Tongue (tissue), 1 donor: ENCODE measurements at regions not wholly inside any gene's neighbourhood (a gene's known extent, or its start where the extent isn't known, plus 50 kb on each side); places are given as distances from the start of the nearest gene placed in this dataset.

ENCODE experiments used
- DNase-seq: peaks from one replicate; pipeline ENCODE4 v3.0.0-alpha.2; 2015

DNA sequence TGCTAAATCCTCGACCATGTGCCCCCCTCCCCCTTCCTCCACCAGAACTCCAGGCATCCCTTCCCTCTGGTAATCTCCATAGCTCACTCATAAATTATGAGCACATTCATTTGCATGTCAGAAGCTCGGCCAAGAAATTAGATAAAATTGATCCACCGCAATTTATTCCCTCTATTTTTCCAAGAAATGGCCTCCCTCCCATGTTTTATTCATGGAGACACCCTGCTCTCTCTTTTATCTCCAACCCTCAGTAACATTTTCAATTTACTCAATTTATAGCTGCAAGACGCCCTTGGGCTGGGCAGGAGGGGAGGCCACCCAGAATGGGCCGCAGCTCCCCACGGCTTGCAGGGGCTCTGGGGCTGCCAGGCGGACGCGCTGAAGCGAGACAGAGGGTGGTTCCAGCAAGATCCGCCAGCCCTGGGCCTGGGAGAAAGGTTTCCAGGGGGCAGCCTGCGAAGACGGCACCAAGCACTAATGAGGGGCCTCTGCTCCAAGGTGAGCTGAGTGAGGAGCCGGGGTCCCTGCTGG lies 54.7 kb upstream of the ZNF423 start:
- DNase-seq: no peak

DNA sequence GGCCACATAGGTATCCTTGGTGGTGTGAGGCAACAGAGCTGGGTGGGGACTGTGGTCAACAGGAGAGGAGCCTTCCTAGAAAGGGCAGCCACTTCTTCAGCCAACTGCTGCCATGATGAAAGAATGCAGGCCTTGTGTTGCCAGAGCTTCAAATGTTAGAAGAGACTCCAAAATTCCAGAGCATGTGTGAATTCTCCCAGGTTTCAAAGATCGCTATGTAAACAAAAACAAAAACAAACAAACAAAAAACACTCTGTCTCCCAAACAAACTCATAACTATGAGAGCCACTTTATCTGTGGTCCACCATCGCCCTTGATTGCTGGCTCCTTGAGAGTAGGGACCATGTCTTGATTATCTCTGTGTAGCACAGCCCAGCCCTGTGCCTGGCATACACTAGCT lies 55.5 kb upstream of the ZNF423 start:
- no peak for DNase-seq

DNA sequence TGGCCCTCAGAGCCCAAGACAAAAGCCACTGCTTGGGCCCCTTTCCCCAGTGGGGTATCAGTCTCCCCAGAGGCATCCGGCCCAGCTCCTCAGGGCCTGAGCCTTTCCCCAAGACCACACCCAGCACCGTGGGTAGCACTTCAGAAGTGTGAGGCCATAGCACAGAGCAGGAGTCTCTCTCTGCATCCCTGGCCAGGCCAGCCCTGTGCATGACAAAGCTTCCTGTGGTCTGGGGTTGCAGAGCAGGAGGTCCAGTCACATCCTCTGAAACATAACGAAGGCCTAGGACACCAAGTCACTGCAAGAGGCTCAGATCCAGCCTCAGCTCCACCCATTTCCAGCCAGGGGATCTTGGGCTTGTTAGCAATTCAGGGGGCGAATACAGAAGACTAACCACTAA lies 56.8 kb upstream of the ZNF423 start:
- no peak for DNase-seq

DNA sequence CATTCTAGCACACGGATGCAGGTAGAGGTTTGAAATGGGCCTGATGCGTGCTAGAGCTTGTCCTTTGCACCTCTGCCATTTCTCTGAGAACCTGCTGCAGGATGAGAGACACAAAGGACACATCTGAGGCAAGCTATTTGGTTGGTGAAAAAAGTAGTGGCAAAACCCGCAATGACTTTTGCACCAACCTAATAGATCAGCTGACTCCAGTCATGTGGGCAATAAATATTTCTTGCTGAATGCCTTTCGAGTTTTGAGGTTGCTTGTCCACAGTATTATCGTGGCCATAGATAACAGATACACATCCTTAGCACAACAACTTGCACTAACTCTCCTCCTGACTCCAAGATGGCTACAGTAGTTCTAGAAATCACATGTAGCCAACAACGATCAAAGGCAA lies 57.8 kb upstream of the ZNF423 start:
- no peak for DNase-seq

DNA sequence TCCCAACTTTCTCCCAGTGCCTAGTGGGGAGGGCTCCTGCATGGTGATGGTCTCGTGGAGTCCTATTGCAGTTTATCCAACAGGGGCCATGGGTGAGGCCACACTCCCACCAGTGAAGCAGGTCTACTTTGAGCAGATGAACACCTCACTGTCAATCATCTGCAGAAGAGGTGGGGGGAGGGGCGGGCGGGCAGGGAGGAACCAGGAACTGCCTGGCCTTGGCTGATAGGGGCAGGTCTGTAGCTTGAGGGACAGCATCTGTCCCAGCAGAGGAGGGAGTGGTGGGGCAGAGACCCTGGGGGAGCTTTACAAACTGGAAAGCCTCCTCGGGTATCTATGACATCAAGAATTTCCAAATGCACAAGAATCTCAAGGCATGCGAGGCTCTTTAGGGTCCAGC lies 58.7 kb upstream of the ZNF423 start:
- DNase-seq: no peak

DNA sequence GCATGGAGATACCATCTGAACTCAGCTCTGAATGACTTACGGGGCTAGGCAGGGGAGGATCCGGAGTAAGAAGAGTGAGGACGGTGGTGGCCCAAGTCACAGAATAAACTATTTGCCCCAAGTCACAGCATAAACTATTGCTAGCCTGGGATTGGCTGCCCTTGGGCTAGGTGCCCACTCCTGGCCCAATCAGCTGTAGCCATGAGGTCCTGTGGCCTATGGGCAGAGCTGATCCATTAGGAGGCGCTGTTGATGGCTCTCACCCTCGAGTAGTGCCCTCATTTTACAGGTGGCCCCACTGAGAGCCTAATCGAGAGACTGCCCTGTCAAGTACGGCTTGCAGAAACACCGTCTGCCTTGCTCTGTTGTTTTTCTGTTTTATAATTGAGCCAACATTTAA lies 62.3 kb upstream of the ZNF423 start:
- DNase-seq: no peak

DNA sequence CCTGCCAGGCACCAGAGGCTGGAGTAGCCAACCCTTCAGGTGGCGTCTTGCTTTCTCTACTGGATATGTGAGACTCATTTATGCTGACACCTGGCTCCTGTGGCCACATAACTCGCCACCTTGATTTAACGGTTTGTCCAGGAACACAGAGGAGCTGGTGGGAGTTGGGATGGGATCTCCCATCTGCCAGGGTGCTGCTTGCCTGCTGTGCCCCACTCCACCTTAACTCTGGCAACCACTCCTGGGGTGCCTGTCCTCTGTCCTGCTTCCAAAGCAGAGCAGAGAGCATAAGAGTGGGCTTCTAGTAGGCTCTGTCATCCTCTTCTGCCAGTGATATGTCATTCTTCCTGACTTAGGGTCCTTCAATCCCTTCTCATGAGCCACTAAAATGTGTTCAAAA lies 63.4 kb upstream of the ZNF423 start:
- DNase-seq: no peak

DNA sequence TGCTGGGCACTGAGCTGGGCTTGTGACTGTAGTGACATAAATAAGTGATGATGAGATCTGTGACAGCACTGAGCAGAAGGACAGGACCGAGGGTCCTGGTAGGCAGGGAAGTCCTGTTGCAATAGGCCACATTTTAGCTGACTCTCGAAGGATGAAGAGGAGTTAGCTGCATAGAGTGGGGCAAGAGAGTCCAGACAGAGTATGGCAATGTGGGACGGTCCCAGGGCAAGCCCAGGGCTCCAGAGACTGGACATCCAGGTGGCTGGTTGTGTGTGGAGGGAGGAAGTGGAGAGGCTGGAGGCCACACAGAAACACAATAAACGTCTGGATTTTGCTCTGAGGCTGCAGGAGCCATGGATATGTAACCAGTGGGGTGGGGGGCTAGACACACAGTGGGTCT lies 64.5 kb upstream of the ZNF423 start:
- DNase-seq: no peak

DNA sequence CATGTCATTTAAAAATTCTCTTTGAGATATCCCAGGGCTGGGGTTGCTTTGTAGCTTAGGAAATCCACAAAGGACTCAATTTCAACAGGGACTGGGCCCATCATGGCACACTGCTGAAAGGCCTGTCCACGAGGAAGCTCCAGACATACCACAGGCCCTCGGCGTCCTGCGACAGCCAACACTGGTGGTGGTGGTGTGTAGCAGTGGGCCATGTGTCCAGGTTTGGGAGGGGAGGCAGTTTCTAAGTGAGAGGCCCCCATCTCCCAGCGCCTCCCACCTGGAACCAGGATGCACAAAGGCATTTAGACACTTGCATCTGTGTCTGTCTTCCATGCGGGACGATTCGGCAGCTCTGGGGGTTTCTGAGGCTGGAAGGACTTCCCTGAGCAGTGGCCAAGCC lies 65.2 kb upstream of the ZNF423 start:
- DNase-seq: no peak

DNA sequence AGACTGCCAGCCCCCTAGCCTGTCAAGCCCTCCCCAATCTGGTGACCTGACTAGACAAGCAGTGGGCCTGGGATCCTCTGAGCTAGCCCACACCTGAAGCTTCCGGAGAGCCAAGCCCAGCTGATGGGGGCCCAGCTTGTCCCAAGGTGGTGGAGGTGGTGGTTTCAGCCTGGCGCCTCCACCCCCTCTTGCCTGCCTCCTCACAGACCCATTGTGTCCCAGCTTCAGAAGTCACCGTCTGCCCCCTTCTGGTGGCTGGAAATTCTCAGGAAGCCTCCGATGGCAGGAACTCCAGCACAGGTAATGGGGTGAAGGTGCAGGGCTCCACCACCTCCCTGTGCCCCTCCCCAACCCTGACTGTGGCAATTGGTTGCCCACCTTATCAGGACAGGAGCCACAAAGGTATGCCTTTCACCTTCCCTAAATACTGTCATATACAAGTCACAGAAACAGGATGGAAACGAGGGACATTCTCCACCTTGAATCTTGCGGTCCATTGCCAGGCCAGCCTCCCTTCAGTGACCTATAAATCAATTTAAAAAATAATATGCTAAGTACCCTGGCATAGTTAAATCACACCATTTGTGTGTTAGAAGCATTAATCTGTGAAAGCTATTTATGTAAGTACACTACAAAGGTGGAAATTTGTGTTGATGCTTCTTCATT lies 66.0 kb upstream of the ZNF423 start:
- DNase-seq: peak; percentile 88

DNA sequence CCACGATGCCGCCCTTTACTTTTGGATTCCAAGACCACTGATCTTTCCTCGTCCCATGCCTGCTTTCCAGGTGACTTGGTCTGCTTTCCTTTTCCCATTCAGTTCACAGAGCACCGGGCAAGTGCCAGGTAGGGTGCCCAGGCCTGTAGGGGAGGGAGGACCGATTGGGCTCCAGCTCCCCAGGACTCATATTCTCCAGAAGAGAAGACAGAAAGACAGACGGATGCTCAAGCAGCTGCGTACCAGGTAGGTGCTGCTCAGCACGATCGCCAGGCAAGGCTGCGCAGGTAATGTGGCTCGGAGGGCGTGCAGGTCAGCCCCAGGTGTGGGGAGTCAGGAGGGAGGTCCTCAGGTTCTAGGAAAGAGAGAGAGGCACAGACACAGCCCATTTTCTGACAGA lies 67.5 kb upstream of the ZNF423 start:
- DNase-seq: no peak

DNA sequence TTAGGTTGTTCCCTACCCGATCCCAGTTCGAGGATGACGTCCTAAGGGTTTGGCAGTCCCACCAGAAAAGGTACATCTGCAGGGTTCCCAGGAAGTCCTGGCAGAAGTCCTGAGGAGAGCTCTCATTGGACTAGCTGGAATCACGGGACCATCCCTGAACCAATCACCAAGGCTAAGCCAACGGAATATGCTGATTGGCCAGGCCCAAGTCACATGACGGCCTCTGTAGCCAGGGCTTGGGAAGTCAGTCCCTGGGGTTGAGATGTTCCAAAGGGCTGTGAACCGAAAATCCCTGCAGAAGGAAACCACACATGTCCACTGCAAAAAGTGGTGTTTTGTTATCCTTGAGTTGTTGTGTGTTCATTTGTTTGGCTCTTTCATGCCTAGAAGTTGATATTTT lies 68.2 kb upstream of the ZNF423 start:
- no peak for DNase-seq

DNA sequence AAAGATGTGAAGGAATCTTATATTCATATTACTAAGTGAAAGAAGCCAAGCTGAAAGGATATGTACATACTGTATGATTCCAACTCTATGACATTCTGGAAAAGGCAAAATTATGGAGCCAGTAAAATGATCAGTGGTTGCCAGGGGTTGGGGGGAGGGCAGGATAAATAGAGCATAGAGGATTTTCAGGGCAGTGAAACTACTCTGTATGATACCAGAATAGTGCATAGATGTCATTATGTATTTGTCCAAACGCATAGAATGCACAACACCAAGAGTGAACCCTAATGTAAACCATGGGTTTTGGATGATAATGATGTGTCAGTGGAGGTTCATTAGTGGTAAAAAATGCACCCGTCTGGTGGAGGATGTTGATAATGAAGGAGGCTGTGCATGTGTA lies 71.0 kb upstream of the ZNF423 start:
- no peak for DNase-seq

DNA sequence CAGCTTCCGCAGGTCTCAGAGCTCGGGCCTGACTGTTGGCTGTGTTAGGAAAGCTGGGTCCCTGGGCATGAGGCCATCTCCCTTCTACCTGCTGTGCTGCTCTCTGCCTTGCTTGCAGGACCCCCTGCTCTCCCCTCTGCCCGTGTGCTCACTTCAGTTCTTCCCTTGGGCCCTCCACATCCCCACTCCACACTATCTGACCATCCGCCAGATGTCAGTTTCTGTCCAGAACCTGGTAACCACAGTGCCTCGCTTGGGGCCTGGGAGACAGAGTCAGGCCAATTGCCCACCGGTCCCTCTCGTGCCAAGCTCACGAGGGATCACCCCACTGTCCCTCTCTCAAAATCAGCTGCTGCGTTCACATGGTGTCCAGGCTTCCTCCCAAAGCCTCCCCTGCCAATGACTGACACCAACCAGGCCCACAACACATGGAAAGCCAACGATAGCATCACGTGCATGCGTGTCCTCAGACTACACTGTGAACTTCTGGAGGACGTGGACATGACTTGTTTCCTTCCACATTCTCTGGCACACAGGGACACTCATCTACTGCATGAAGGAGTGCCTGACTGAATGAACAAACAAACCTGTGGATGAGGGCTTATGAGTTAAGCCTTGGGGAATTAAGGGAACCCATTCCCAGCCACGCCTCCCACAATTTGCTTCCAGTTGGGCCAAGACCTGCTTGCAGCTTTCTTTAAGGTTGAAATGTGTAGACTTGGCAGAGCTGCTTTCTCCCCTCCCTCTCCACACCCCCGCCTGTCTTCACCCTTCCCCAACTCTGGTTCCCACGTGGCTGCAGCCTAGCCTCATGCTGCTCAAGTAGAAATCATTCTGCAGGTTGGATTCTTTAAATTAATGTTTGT lies 72.5 kb upstream of the ZNF423 start:
- DNase-seq: peak; percentile 78

DNA sequence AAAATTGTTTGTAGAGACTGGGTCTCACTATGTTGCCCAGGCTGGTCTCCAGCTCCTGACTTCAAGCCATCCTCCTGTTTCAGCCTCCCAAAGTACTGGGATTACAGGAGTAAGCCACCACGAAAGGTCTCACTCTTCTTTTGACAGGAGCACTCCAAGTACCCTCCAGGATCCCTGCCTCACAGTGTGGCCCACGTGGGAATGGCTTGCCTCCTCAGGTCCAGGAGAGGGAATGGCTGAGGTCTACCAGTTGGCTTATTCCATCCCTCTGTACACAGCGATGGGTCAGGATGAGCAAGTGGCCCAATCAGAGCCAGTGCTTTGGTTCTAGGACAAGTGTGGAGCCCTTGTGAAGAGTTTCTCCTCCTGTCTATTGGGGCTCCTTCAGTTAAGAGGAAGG lies 73.7 kb upstream of the ZNF423 start:
- no peak for DNase-seq

DNA sequence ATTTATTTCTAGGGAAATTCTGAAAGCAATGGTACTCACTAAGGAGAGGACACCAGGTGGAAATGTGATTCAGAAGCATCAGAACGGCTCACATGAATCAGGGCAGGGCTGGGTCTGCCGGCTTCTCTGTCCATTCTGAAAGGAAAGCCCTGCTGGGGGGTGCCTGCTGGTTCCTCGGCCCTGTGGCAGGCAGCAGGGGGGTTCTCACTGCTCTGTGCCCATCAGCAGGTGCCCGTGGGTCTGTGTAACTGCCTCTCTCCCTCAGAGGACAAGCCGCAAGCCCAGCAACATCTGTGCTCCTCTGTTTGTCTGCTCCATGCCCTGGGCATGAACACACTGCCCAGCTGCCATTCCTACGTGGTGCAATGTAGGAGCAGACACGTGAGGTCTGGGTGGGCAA lies 74.9 kb upstream of the ZNF423 start:
- no peak for DNase-seq

DNA sequence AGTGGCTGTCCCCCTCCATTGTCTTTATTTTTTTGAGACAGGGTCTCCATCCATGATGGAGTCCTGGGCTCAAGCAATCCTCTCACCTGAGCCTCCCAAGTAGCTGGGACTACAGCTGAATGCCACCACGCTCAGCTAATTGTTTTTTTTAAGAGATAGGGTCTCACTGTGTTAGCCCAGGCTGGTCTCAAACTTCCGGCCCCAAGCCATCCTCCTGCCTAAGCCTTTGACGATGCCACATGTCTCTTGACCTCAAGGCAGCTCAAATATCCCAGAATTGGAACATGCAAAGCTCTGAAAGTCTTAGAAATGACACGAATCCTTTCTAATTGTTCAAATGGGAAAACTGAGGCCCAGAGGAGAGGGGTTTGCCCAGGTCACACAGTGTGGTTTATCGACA lies 75.4 kb upstream of the ZNF423 start:
- DNase-seq: no peak

DNA sequence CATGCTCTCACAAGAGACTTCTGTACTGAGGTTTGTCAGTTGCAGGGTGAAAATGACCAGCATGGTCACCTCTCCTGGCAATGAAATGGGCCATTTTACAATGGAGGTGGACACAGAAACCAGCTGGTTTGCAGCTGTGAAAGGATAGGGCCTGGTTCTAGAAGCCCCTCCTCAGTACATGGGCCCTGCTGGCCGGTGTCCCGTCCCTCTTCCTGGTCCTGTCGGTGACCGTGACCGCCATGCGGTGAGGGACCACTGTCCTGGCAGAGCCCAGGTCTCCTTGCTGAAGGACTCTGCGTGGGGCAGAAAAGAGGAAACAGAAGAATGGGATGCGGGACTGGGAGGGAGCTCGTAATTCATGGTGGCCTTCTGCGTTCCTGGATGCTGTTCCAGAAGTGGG lies 76.0 kb upstream of the ZNF423 start:
- no peak for DNase-seq

DNA sequence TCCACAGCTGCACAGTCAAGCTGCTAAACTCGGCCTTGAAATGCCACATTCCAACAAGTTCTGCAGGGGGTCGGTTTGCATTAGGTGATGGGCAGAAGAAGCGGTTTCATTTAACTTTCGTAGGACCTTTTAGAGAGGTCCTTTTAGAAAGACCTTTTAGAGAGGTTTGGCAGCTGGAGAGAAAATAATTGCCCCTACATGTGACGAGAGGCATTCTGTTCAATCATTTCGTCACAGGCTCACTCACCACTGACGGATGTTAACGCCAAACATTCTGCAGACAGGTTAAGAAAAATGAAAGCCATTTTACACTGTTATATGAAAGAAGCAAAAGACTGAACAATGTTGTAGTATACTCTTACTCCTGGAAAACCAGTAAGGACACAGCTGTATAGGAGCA lies 76.5 kb upstream of the ZNF423 start:
- no peak for DNase-seq

DNA sequence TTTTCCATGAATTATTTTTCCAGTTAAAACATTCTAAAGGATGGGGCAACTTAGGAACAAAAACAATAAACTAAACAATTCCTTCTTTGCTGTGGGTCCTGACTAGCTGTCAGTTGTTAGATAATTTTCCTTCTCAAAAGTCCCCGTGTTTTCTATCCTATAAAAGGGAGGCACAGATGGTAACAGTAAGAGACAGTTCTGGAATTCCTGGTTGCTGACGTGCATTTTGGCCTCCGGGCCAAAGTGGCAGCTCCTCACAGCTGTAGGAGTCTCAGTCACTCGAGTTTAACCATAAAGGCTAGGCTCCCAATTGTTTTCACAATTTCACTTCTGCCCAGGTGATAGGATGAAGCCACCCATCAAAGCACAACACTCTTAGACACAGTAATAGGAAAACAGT lies 77.0 kb upstream of the ZNF423 start:
- DNase-seq: peak; percentile 90

DNA sequence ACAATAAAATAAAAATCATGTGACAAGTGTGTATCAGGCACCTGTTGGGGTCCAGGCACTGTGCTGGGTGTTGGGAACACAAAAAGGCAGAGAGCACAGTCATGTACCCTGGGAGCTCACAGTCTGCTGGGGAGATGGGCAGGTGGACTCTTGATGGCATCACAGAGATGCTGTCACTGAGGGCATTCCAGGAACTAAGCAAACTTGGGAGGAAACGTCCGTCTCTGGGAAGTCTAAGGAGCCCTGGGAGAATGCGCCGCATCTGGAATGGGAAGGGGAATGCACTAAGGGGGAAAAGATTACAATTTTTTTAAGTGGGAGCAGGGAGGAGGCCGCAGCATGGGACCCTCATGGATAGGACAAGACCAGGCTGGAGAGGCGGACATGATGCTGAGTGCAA lies 80.9 kb upstream of the ZNF423 start:
- no peak for DNase-seq

DNA sequence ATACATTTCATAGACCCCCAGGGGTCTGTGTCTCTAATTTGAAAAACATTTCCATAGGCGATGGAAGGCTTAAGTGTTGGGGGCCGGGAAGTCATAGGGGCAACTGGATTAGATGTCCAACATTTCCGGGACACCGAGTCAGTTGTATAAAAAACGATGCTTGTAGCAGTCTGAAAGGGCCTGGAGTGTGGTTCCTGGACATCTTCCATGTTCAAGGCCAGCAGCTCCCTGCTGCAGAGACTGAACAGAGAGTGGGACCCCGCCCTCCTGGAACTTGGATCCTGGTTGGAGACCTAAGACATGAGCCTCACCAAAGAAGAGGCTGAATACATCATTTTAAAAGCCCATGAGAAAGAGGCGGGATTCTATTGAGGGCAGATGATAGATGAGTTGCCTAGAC lies 82.0 kb upstream of the ZNF423 start:
- DNase-seq: no peak

DNA sequence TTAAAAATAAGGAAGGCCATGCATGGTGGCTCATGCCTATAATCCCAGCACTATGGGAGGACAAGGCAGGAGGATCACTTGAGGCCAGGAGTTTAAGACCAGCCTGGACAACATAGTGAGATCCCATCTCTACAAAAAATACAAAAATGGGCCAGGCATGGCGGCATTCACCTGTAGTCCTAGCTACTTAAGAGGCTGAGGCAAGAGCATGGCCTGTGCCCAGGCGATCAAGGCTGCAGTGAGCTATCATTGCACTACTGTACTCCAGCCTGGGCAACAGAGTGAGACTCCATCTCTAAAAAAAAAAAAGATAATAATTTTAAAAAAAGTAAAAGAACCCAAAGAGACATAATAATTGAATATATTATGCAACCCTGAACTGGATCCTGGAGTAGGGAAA lies 83.6 kb upstream of the ZNF423 start:
- no peak for DNase-seq
